OCI-LY3 (cell line): ENCODE measurements at regions not wholly inside any gene's neighbourhood (a gene's known extent, or its start where the extent isn't known, plus 50 kb on each side); places are given as distances from the start of the nearest gene placed in this dataset.

Experiments
- EZH2phosphoT487 ChIP-seq: fragments of 200-600 bp; shearing (Covaris generic); IDR thresholded peaks from 2 replicates; pipeline ENCODE4 v1.6.1; 2018; ENCODE audit warnings: antibody characterized with exemption, mixed run types, low read depth
- TF ChIP-seq, protein P1 (sequence below): fragments of 200-600, 300-600 bp; sonication (generic); IDR thresholded peaks from 2 replicates; pipeline ENCODE4 v1.5.1; 2014; ENCODE audit warnings: antibody characterized with exemption, low read length, low read depth

DNA sequence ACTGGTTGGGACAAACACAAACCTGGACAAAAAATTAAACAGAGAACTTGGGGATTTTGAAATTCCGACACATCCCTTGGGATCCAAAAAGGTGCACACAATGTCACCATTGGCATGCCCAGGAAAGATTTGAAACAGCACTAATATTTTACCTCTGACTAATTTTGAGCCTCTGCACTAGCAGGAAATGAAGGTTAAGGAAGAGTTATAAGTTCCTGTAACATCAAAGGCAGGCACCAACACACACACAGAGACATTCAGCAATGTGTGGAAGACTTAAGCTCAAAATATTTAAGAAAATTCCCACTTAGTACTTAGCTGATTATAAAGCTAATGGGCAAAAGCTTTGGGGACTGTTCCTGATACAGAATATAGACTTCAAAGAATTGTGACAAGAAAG is 247.0 kb downstream of the CDH9 start:
- TF ChIP-seq, protein P1, sequence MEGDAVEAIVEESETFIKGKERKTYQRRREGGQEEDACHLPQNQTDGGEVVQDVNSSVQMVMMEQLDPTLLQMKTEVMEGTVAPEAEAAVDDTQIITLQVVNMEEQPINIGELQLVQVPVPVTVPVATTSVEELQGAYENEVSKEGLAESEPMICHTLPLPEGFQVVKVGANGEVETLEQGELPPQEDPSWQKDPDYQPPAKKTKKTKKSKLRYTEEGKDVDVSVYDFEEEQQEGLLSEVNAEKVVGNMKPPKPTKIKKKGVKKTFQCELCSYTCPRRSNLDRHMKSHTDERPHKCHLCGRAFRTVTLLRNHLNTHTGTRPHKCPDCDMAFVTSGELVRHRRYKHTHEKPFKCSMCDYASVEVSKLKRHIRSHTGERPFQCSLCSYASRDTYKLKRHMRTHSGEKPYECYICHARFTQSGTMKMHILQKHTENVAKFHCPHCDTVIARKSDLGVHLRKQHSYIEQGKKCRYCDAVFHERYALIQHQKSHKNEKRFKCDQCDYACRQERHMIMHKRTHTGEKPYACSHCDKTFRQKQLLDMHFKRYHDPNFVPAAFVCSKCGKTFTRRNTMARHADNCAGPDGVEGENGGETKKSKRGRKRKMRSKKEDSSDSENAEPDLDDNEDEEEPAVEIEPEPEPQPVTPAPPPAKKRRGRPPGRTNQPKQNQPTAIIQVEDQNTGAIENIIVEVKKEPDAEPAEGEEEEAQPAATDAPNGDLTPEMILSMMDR: no peak
- TF ChIP-seq EZH2phosphoT487: no peak
